NCI-H1105 treated with DMSO at 0.1 percent for 48 hours (cell line): ENCODE measurements at regions not wholly inside any gene's neighbourhood (a gene's known extent, or its start where the extent isn't known, plus 50 kb on each side); places are given as distances from the start of the nearest gene placed in this dataset.
"Not testable (repeated sequence)": the region's sequence is repeated elsewhere in the genome, so short reads cannot be mapped to it uniquely, and the experiment has no call there.

Source experiments
- DNase-seq: peaks from one replicate; lab custom pipeline; 2025; lab: John Stamatoyannopoulos, UW

- DNase-seq: not testable (repeated sequence)
Observed at GRCh38 chr7:49100908-49101740, 176.8 kb downstream of the CDC14C start.

- no peak for DNase-seq
Observed at GRCh38 chr7:49102411-49102810, 178.1 kb downstream of the CDC14C start.

GRCh38 chr7:49111706-49112105 lies 187.4 kb downstream of the CDC14C start:
- DNase-seq: no peak

GRCh38 chr7:49112222-49112621 lies 187.9 kb downstream of the CDC14C start:
- DNase-seq: no peak

- no peak for DNase-seq
Observed at GRCh38 chr7:49112647-49113046, 188.3 kb downstream of the CDC14C start.

GRCh38 chr7:49119706-49120105 lies 195.4 kb downstream of the CDC14C start:
- no peak for DNase-seq

GRCh38 chr7:49125246-49125645 lies 200.9 kb downstream of the CDC14C start:
- no peak for DNase-seq

- DNase-seq: no peak
Observed at GRCh38 chr7:49127359-49127913, 203.1 kb downstream of the CDC14C start.

- DNase-seq: no peak
Observed at GRCh38 chr7:49137978-49138377, 213.6 kb downstream of the CDC14C start.

GRCh38 chr7:49150486-49150885 lies 226.1 kb downstream of the CDC14C start:
- DNase-seq: no peak

- no peak for DNase-seq
Observed at GRCh38 chr7:49151146-49151545, 226.8 kb downstream of the CDC14C start.

GRCh38 chr7:49158321-49158720 lies 234.0 kb downstream of the CDC14C start:
- no peak for DNase-seq

GRCh38 chr7:49159536-49159935 lies 235.2 kb downstream of the CDC14C start:
- no peak for DNase-seq

- no peak for DNase-seq
Observed at GRCh38 chr7:49166441-49166840, 242.1 kb downstream of the CDC14C start.

GRCh38 chr7:49172639-49173038 lies 248.3 kb downstream of the CDC14C start:
- DNase-seq: no peak

- DNase-seq: no peak
Observed at GRCh38 chr7:49174396-49174795, 250.0 kb downstream of the CDC14C start.

GRCh38 chr7:49187543-49188268 lies 263.4 kb downstream of the CDC14C start:
- no peak for DNase-seq

- no peak for DNase-seq
Observed at GRCh38 chr7:49228426-49229098, 304.2 kb downstream of the CDC14C start.

- no peak for DNase-seq
Observed at GRCh38 chr7:49229246-49229645, 304.9 kb downstream of the CDC14C start.

- no peak for DNase-seq
Observed at GRCh38 chr7:49243521-49243920, 319.2 kb downstream of the CDC14C start.

GRCh38 chr7:49244543-49244942 lies 320.2 kb downstream of the CDC14C start:
- no peak for DNase-seq

- DNase-seq: no peak
Observed at GRCh38 chr7:49245062-49245461, 320.7 kb downstream of the CDC14C start.
